PC-3 (cell line): ENCODE measurements at regions not wholly inside any gene's neighbourhood (a gene's known extent, or its start where the extent isn't known, plus 50 kb on each side); places are given as distances from the start of the nearest gene placed in this dataset.

Experiments used
- CTCF ChIP-seq: fragments of 300-600 bp; sonication (generic); conservative IDR thresholded peaks from 2 replicates; pipeline ENCODE4 v1.5.1; 2017; ENCODE audit warnings: antibody characterized with exemption, low read depth, mild to moderate bottlenecking, low read length
- EZH2 ChIP-seq: fragments of 300-600 bp; sonication (generic); IDR thresholded peaks from one replicate; pipeline ENCODE4 v1.6.1; 2017; ENCODE audit warnings: antibody characterized with exemption, mild to moderate bottlenecking, low read length; ENCODE audit not compliant: unreplicated experiment

- TF ChIP-seq CTCF (no peak), EZH2 (no peak)
Observed at GRCh38 chr19:28936001-28936400, 276.9 kb downstream of the UQCRFS1 start.
